H1 (cell line): ENCODE measurements at regions not wholly inside any gene's neighbourhood (a gene's known extent, or its start where the extent isn't known, plus 50 kb on each side); places are given as distances from the start of the nearest gene placed in this dataset.

Experiments
- CHD7 ChIP-seq: fragments of 300-600 bp; sonication (generic); IDR thresholded peaks from 2 replicates; pipeline ENCODE4 v1.7.1; 2012; ENCODE audit warnings: low read length, moderate library complexity, mild to moderate bottlenecking, inconsistent platforms; ENCODE audit not compliant: insufficient replicate concordance
- SUZ12 ChIP-seq: fragments of 200-600 bp; sonication (generic); IDR thresholded peaks from 2 replicates; pipeline ENCODE4 v1.6.1; 2012; ENCODE audit warnings: mild to moderate bottlenecking, inconsistent platforms, low read length, moderate library complexity, mixed read lengths
- TCF12 ChIP-seq: IDR thresholded peaks from 2 replicates; pipeline ENCODE4 v1.6.1; 2011; ENCODE audit warnings: low read depth, mild to moderate bottlenecking, low read length

DNA sequence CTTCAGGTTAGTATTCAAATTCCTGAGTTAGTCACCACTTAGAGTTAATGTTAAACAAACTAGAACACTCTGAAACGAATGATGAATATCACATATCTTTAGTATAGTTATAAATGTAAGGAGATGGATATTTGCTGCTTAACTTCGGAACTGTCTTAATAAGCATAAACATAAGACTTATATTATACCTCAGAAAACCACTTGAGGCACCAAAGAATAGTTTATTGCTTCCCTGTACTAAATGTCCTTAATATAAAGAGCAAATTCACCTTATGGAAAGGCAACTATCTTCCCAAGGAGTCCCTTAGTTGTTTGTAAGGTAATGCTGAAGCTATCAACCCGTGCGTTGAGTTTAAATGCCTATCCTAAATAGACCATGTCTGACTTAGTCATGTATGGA, 300.0 kb upstream of the ADAMTSL1 start (continued):
- no peak for TF ChIP-seq CHD7
- no peak for TF ChIP-seq SUZ12
- no peak for TF ChIP-seq TCF12
